HG02981 (cell line): ENCODE measurements at regions not wholly inside any gene's neighbourhood (a gene's known extent, or its start where the extent isn't known, plus 50 kb on each side); places are given as distances from the start of the nearest gene placed in this dataset.
"Not testable (repeated sequence)": the region's sequence is repeated elsewhere in the genome, so short reads cannot be mapped to it uniquely, and the experiment has no call there.

Experiments used
- ATAC-seq: cut with Tn5 transposase; IDR thresholded peaks from one replicate; pipeline ENCODE4 v1.9.1; 2021; ENCODE audit warnings: mild to moderate bottlenecking, moderate library complexity; ENCODE audit not compliant: unreplicated experiment

DNA sequence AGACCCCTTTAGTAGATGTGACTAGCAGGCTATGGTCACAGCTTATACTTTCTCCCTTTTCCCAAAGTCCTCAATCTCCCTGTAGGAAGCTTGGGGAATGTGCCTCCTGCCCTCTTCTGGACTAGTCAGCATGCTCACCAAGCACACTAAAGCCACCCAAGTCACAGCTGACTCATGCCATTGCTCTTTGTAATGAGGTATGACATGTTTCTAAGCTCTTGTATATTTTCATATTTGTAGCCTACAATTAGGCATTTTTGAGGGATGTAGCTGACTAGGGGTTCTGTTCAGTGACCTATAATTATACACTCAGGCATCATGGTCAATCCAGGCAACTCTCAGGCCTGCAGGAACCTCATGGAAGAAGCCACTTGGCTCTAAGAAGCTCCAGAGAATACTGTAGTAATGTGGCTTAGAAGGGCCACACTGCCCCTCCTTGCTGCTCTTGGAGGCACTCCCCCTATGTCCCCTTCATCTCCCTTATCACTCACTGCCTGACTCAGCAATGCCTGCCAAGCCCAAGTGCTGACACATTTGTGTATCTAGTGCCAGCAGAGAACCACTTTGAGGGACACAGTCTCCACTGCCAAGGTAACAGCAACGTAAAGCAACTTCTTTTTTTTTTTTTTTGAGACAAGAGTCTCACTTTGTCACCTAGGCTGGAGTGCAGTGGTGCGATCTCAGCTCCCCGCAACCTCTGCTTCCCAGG, 86.2 kb downstream of the RPL27A start:
- ATAC-seq = no peak

DNA sequence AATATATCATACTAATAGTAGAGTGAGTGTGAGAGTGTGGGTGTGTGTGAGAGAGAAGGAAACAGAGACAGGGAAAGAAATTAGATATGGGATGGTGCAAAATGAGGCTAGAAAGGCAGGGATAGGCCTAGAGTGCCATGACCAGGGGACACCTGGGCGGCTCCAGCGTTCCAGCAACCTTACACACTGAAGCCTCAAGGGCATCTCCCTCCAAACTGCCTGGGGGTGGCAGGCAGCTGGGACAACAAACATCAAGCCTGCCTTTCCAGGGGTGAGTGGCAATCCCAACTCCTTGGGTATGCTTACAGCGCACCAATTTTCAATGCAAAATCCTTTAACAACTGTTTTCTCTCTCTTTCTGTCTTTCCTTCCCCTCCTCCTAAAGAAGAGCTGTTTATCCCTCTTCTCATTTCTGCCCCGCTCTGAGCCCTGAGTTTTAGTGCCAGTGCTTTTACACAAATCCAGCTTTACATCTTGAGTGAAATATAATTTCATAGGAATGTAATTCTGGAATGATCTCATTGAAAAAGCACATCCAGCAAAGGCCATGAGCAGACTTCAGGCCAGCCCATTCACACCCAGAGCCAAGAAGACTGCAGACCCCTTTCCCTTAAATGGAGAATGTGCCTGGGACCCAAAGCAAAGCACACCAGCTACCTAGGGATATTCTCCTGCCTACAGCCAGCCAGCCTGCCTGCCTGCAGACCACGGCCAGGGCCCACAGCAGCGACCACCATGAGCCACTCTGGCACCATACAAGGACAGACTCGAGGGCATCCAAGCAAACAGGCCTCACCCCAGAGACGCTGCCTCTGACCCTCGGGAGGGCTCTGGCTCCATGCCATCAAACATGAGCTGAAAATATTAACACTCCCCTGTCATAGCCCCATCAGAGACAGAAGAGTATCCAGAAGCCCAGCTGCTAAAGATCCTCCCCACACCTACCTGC, 90.3 kb downstream of the RPL27A start:
- no peak for ATAC-seq

DNA sequence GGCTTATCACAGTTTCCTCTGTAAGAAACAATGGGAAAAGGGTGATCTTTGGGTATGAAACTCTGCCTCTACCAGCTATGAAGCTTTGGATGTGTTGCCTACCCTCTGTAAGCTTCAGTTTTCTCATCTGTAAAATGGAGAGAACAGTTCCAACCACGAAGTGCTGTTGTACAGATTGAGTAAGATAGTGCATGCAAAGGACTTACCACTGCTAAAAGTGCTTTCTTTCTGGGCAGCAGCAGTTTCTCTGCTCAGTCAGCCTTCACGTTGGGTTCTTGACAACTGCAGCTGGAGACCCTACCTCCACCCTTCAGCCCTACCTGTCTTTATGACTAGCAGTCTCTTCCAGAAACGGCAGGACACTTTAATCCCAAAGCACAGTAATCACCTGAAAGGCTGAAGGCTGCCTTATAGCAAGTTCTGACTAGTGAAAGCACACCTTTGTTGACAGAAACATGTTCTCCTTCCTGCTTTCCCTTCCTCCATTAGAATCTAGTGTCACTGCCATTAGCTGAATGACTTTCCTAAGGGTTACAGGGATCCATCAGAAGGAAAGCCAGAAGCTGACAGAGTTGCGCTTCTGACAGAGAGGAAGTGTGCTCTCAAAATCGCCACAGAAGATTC, 91.4 kb downstream of the RPL27A start:
- ATAC-seq = no peak

DNA sequence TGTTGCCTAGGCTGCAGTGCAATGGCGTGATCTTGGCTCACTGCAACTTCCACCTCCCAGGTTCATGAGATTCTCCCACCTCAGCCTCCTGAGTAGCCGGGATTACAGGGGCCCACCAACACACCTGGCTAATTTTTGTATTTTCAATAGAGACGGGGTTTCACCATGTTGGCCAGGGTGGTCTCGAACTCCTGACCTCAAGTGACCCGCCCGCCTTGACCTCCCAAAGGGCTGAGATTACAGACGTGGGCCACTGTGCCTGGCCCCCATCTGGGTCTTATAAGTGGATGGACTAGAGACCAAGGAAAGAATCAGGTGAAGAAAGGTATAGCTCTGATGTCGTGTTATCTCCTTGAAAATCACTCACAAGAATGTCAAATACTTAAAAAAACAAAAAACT, 92.3 kb downstream of the RPL27A start:
- ATAC-seq = not testable (repeated sequence)

DNA sequence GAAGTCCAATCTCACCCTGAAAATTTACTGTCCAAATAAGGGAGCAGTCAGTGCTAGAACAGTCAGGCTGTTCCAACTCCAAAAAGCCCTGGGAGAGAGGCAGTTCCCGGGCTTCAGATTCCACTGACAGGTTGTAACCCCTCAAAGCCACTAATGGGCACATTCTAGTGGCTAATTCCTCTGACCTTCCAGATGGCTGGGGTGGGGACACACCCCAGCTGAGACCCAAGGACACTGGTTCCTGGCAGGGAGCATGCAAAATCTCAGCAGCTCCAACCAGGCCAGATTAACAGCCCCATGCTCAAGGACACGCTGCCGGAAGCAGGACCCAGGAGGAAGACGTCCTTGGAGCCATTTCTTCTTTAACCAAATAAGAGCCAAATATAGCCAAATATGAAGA, 92.7 kb downstream of the RPL27A start:
- ATAC-seq = no peak

DNA sequence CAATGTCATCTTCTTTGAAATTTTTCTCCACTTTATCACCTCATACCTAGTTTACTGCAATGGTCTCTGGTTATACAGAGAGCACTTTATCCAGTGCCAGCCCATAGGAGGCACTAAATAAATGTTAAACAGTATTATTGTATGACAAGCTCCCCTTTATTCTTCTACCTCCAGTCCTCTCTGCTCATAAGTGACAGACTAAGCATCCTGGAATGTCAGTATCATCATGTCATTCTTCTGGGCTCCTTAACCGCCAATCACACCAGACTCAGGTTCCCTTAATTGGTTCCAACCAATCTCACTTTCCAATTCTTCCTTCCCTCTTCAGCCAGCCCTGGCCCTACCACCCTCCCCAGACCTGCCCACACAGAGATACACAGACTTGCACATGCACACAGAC, 93.1 kb downstream of the RPL27A start:
- ATAC-seq = no peak

DNA sequence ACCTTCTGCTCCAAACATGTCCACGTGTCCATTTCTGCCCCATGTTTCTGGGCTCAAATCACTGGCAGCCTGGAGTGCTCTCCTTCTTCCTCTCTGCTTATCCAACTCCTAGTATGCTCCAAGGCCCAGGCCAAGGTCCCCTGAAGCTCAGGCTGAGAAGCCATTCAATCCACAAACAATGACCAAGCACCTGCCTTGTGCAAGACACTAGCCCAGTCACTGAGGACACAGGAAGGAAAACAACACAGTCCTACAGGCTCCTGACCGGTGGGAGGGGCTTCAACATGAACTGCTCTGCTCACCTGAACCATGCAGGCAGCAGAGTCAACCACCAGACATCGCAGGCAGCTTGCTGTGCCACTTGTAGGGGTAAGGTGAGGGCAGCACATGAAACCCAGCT, 93.6 kb downstream of the RPL27A start:
- ATAC-seq = no peak

DNA sequence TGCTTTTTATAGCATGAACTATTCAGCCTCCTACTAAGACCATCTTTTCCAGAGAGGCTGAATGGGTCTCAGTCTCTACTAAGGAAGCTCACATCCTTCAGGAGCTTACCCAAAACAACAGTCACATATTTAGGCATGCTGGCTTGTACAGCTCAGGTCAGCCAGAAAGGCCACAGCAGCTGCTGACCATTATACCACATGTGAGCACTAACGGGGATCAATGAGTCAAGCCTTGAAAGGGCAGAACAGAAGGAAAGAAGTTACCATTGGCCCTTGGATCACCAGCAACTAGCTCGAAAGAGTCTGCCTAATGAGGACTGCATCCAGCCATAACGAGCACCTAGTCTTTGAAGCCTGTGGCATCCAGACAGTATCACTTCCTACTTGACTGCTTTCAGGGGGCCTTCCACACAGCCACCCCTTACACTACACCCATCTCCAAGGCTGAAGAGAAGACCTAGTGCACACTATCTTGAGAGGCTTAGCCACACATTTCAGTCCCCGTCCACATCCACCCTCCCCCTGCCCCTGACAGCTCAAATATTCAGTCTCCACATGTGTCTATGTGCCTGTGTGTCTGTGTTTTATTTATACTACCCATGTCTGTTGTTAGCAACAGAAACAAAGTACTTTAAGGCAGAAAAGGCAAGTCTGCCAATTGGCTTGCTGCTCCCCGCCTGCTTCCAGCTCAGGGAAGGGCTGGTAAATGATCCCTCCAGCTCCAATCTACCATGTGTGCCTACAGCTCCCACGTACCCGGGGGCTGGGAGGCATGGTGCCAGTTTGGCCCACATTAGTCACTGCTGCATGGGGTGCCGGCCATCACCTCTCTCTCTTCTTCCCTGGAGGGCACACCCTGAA, 95.5 kb downstream of the RPL27A start:
- ATAC-seq = peak; percentile 79

DNA sequence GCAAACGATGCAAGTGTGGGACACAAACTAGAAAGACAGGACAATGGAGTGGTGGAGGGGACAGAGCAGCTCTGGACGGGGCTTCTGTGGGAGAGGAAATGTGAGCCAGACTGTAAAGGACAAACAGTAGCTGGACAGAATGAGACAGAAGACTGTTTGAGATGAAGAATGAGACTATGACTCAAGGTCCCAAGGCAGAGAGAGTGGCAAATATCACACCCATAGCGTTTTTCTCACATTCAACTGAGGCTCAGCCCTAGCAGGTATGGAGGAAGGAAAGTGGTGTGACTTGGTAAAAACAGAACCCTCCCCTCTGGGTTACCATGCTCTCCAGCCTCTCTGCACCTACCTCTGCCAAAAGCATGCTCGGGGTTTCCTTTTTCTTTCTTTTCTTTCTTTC, 96.5 kb downstream of the RPL27A start:
- no peak for ATAC-seq

DNA sequence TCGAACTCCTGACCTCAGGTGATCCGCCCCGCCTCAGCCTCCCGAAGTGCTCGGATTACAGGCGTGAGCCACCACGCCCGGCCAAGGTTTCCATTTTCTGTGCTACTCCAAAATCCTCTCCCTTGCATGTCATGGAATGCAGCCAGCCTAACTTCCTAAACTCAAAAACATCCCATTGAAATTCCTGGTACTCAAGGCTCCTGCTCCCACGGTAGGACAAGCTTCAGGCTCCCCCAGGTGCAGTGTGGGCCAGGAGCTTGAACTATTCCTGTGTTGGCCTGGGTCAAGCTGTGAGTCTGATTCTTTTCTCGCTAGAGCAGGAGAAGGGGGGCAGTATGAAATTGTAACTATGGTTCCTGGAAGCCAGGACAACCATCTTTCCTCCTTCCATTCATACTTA, 97.1 kb downstream of the RPL27A start:
- ATAC-seq = no peak

DNA sequence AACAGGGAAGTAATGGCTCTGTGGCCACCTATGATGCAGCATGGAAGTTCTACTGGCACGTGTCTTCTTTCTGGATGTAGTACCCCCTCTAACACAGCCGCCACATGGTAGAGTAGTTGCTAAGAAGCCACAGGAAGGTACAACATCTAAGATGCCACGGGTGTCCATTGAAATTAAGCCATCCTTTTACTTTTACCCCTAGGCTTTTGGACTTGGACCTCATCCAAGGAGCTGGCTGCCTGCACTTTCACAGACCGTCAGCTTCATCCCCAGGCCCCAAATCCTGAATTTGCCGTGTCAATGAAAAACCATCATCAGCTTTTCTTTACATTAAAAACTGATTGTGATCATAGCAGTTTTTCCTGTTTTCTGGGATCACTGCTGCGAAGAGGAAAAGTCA, 102.4 kb downstream of the RPL27A start:
- ATAC-seq = no peak

DNA sequence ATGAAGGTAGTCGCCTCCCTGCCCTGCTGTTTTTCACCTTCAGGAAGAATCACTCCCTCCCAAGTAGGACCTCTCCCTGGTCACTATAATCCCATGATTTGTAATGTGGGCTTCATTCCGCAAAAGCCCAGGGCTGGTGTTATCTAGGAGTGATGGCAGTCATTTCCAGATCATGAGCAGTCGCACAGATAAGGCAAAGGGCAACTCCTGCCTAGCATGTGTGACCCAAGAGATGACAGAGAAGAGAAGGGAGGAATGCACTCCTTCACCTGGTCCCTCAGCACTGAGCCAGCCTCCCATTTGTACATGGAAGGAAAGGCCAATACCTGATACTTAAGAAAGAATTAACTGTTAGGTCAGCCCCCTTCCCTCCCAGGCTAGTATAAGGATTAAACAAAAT, 102.9 kb downstream of the RPL27A start:
- ATAC-seq = no peak

DNA sequence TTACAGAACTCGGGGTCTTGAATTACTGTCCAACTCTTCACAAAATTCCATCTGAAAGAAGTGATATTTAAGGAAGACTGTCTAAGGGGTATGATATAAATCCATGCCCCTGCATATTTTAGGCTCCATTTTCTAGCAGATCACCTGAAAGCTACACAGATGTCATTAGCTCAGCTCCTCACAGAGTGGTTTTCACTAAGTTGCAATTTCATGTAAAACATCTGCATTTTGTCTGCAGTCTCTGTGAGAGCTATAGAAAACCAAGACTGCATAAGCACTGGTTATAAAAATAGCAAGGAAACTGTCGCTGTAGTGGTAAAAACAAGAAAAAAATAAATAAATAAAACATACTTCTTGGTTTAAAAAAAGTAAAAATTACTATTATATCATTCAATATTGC, 103.4 kb downstream of the RPL27A start:
- no peak for ATAC-seq

DNA sequence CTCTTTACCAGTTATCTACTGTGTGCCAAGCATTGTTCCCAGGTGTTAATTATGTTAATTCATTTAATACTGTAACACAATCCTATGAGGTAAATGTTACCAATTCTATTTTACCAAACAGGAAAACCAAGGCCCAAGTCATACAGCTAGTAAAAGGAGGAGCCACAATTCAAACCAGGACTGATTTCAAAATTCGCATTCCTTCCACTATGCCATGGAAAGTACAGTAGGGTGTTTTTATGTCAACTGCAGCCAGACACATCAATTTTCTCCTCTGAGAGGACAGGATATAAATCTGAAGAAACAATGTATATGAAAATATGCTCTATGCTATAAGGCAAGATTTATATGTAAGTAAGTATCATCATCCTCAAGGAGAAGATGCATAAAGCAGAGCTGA, 104.3 kb downstream of the RPL27A start:
- no peak for ATAC-seq

DNA sequence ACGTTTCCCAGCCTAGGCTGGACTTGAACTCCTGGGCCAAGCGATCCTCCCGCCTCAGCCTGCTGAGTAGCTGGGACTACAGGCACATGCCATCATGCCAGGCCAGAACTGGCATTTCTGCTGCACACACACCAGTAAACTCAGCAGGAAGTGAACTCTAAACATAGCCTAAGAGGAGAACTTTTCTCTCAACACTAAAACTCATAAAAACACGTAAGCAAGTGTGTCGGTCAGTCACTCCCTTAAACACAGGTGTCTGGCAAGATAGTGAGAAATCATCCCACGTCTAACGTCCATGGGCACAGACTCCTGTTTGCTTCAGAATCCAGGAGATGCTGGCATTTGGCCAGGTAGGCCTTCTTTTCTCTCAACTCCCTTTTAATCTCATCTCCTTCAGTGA, 104.8 kb downstream of the RPL27A start:
- no peak for ATAC-seq

DNA sequence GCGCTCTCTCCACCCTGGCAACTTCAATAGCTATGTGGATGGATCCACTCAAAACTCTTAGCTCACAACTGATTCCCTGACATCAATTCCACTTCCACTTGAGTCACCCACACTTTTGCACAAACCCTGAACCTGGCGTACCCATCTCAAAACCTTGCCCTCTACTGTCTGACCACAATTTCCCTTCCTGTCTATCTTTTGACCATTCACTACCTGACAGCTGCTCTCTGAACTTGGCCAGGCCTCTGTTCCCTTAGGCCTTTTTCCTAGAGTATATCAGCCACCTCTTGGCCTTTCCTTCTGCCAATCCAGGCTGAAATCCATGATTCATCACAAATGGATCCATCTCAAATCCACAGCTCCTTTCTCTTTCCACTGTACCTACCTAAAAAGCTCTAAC, 106.0 kb downstream of the RPL27A start:
- no peak for ATAC-seq

DNA sequence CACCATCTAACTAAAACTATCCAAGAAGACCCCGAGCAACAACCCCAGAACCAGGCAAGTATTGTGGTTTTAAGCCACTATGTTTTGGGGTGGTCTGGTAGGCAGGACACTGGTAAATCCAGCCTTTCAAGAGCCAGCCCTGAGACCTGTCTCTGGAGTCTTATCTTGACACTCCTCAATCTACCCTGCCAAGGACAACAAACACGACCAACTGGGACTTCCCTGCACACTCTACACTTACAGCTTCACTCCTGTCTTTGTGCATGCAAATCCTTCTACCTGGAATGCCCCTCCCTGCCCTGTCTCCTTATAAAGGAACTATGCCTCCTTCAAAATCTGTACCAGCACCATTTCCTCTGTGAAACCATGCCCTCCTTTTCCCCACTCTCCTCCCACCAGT, 107.3 kb downstream of the RPL27A start:
- no peak for ATAC-seq

DNA sequence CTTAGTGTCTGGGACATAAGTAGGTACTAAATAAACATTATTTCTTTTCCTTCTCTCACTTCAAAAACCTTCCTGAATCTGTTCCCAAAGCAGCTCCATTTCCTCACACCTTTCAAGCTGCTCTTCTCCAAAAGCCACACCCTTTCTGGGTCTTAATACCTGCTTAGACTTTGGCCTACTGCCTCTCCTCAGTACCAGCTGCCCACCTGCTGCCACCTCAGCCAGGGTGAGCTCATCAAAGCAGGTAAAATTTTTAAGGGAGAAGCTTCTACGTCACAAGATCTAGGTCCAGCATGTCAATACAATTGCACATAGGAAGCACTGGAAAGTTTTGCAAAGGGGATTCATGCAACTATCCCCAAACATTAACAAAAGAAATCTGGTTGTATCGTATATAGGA, 108.4 kb downstream of the RPL27A start:
- no peak for ATAC-seq

DNA sequence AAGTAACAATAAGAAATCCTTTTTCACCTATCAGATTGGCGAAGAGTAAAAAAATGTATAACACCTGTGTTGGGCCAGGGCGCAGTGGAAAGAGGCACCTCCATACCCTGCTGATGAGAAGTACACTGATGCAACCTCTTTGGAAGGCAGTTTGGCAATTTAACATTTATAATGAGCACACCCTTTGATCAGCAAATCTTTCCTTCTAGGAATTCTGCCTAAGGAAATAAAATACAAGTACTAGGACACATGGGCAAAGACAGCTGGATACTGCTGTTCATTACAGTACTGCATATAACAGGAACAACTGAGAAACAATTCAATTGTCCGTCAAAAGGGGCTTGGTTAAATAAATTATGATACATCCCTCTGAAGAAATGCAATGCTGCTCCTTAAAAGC, 110.1 kb downstream of the RPL27A start:
- ATAC-seq = no peak

DNA sequence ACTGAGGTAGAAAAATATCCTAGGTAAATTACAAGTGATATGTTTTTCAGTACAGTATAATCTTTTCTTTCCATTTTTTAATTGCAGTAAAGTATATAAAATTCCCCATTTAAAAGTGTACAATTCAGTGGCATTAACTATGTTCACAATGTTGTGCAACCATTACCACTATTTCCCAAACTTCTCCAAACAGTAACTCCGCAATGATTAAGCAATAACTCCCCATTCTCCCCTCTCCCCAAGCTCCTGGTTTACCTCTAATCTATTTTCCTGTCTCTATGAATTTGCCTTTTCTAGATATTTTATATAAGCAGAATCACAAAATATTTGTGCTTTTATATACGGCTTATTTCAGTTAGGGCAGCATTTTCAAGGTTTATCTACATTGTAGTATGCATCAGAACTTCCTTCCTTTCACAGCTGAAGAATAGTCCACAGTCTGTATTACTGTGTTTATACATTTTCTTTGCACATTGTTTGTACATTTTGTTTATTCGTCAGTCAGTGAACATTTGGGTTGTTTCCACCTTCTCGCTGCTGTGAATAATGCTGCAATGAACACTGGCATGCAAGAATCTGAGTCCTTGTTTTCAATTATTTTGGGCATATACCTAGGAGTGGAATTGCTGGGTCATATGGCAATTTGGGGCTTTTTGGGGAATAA, 110.7 kb downstream of the RPL27A start:
- ATAC-seq = no peak
